Epidermal melanocyte (primary cell): ENCODE measurements at regions not wholly inside any gene's neighbourhood (a gene's known extent, or its start where the extent isn't known, plus 50 kb on each side); places are given as distances from the start of the nearest gene placed in this dataset.
"Not testable (repeated sequence)": the region's sequence is repeated elsewhere in the genome, so short reads cannot be mapped to it uniquely, and the experiment has no call there.

ENCODE experiments used
- DNase-seq: peaks from one replicate; pipeline ENCODE4 v3.0.0; 2011; ENCODE audit warnings: low spot score; ENCODE audit not compliant: insufficient read length

- no peak for DNase-seq
Measured at GRCh38 chr10:64786989-64787388, 1265.8 kb downstream of the REEP3 start.

GRCh38 chr10:64795847-64796246, 1274.6 kb downstream of the REEP3 start:
- DNase-seq: no peak

GRCh38 chr10:64798297-64798696, 1277.1 kb downstream of the REEP3 start:
- DNase-seq: no peak

GRCh38 chr10:64808233-64808632, 1287.0 kb downstream of the REEP3 start:
- not testable (repeated sequence) for DNase-seq

GRCh38 chr10:64810046-64810445, 1288.8 kb downstream of the REEP3 start:
- DNase-seq: not testable (repeated sequence)

- no peak for DNase-seq
Measured at GRCh38 chr10:64813391-64813790, 1292.2 kb downstream of the REEP3 start.

- DNase-seq: no peak
Measured at GRCh38 chr10:64814201-64814600, 1293.0 kb downstream of the REEP3 start.

GRCh38 chr10:64829888-64830412, 1308.7 kb downstream of the REEP3 start:
- no peak for DNase-seq

- DNase-seq: no peak
Measured at GRCh38 chr10:64830869-64831268, 1309.7 kb downstream of the REEP3 start.

GRCh38 chr10:64840341-64840740, 1319.1 kb downstream of the REEP3 start:
- DNase-seq: no peak

GRCh38 chr10:64846700-64847099, 1325.5 kb downstream of the REEP3 start:
- no peak for DNase-seq

GRCh38 chr10:64855941-64856340, 1334.7 kb downstream of the REEP3 start:
- no peak for DNase-seq

GRCh38 chr10:64859911-64860310, 1338.7 kb downstream of the REEP3 start:
- DNase-seq: no peak

- DNase-seq: no peak
Measured at GRCh38 chr10:64863836-64864235, 1342.6 kb downstream of the REEP3 start.

GRCh38 chr10:64867501-64867962, 1346.3 kb downstream of the REEP3 start:
- no peak for DNase-seq

- no peak for DNase-seq
Measured at GRCh38 chr10:64873088-64873487, 1351.9 kb downstream of the REEP3 start.

- DNase-seq: no peak
Measured at GRCh38 chr10:64873959-64874358, 1352.8 kb downstream of the REEP3 start.

- DNase-seq: no peak
Measured at GRCh38 chr10:64880546-64880945, 1359.3 kb downstream of the REEP3 start.

- no peak for DNase-seq
Measured at GRCh38 chr10:64881257-64881656, 1360.1 kb downstream of the REEP3 start.

GRCh38 chr10:64896582-64896981, 1375.4 kb downstream of the REEP3 start:
- no peak for DNase-seq

GRCh38 chr10:64906311-64906710, 1385.1 kb downstream of the REEP3 start:
- not testable (repeated sequence) for DNase-seq

GRCh38 chr10:64924306-64924705, 1403.1 kb downstream of the REEP3 start:
- DNase-seq: not testable (repeated sequence)

GRCh38 chr10:64952042-64952441, 1430.8 kb downstream of the REEP3 start:
- DNase-seq: no peak

- no peak for DNase-seq
Measured at GRCh38 chr10:64956441-64956840, 1435.2 kb downstream of the REEP3 start.
